Naive thymus-derived CD4-positive, alpha-beta T cell (primary cell): ENCODE measurements at regions not wholly inside any gene's neighbourhood (a gene's known extent, or its start where the extent isn't known, plus 50 kb on each side); places are given as distances from the start of the nearest gene placed in this dataset.

Source experiments
- ATAC-seq: fragments of 150-1000 bp; cut with Tn5 transposase; 2 replicates; pipeline ENCODE4 v1.10.0; 2021; ENCODE audit warnings: mild to moderate bottlenecking, moderate library complexity
- CTCF ChIA-PET: fragments of 350-600 bp; sonication (Branson Sonifier 250); formaldehyde crosslinking; loops from one replicate; lab custom pipeline; 2021; ENCODE audit warnings: antibody characterized with exemption; lab: Charles Lee
- POLR2A ChIA-PET: fragments of 350-600 bp; sonication (Branson Sonifier 250); formaldehyde crosslinking; loops from one replicate; lab custom pipeline; 2021; ENCODE audit warnings: antibody characterized with exemption, inconsistent platforms; lab: Charles Lee
- DNase-seq, 9 donors: peaks; one replicate each; pipeline versions ENCODE4 v3.0.0 to v3.0.0-alpha.2; 2020 to 2022; ENCODE audit warnings: mixed read lengths in 1 of 9
- H3K27ac ChIP-seq: one replicate; pipeline ENCODE4 v1.7.0; 2013; ENCODE audit warnings: mild to moderate bottlenecking, low read depth, low read length, moderate library complexity
- H3K27me3 ChIP-seq, 2 donors: one replicate each; pipeline ENCODE4 v1.7.0; 2013; ENCODE audit warnings: low read length in 2 of 2, mild to moderate bottlenecking in 2 of 2, moderate library complexity in 2 of 2; ENCODE audit not compliant: control insufficient read depth in 2 of 2, insufficient read depth in 2 of 2
- H3K36me3 ChIP-seq, 3 experiments: 1 replicate in 2 of 3; 2 replicates in 1 of 3; pipeline ENCODE4 v1.7.0; 2013; ENCODE audit warnings: low read length in 3 of 3, mild to moderate bottlenecking in 3 of 3, moderate library complexity in 1 of 3; ENCODE audit not compliant: insufficient read depth in 3 of 3, control insufficient read depth in 2 of 3
- H3K4me1 ChIP-seq, 2 donors: one replicate each; pipeline ENCODE4 v1.7.0; 2013; ENCODE audit warnings: low read length in 2 of 2, mild to moderate bottlenecking in 2 of 2, moderate library complexity in 1 of 2; ENCODE audit not compliant: control insufficient read depth in 2 of 2, insufficient read depth in 2 of 2
- H3K4me3 ChIP-seq: 2 replicates; pipeline ENCODE4 v1.7.0; 2013; ENCODE audit warnings: mild to moderate bottlenecking, low read length
- H3K9me3 ChIP-seq, 3 experiments: 1 replicate in 2 of 3; 2 replicates in 1 of 3; pipeline ENCODE4 v1.7.0; 2013; ENCODE audit warnings: low read length in 3 of 3; ENCODE audit not compliant: control insufficient read depth in 2 of 3
- H3K27ac Mint-ChIP-seq, 9 donors: one replicate each; pipeline ENCODE4 v1.8.0; 2020 to 2022; ENCODE audit warnings: mixed read lengths in 9 of 9, mild to moderate bottlenecking in 8 of 9, moderate library complexity in 5 of 9, inconsistent platforms in 2 of 9
- H3K27me3 Mint-ChIP-seq, 5 donors: one replicate each; pipeline ENCODE4 v1.8.0; 2021 to 2022; ENCODE audit warnings: mixed read lengths in 5 of 5, mild to moderate bottlenecking in 1 of 5
- H3K36me3 Mint-ChIP-seq, 5 donors: one replicate each; pipeline ENCODE4 v1.8.0; 2020 to 2022; ENCODE audit warnings: mixed read lengths in 5 of 5, mild to moderate bottlenecking in 3 of 5, inconsistent platforms in 1 of 5
- H3K4me1 Mint-ChIP-seq, 7 donors: one replicate each; pipeline ENCODE4 v1.8.0; 2020 to 2022; ENCODE audit warnings: mixed read lengths in 7 of 7, mild to moderate bottlenecking in 3 of 7, inconsistent platforms in 1 of 7
- H3K4me3 Mint-ChIP-seq, 10 donors: one replicate each; pipeline ENCODE4 v1.8.0; 2020 to 2022; ENCODE audit warnings: mild to moderate bottlenecking in 10 of 10, mixed read lengths in 10 of 10, moderate library complexity in 6 of 10, inconsistent platforms in 2 of 10
- H3K9me3 Mint-ChIP-seq, 11 donors: one replicate each; pipeline ENCODE4 v1.8.0; 2020 to 2022; ENCODE audit warnings: mixed read lengths in 11 of 11, mild to moderate bottlenecking in 4 of 11, inconsistent platforms in 1 of 11, moderate library complexity in 1 of 11
- intact Hi-C, 2 donors: fragments of 100-400 bp; cut with micrococcal nuclease; formaldehyde crosslinking; loops; one replicate each; pipeline ENCODE4 v1.15.1; 2023

- Histone ChIP-seq H3K36me3 (no peaks in the 10 kb centered on the region), H3K9me3 (no peaks in the 10 kb centered on the region), H3K27ac (no peak overlapping the region), H3K4me1 (peaks cover 0 to 5% of the 10 kb centered on the region in 2 donors), H3K4me3 (no peak overlapping the region), H3K27me3 (no peaks in the 10 kb centered on the region)
- Mint-ChIP-seq H3K36me3 (peaks cover 0 to 4% (median 0%) of the 10 kb centered on the region in 5 donors), H3K27me3 (peaks cover 0 to 11% (median 9%) of the 10 kb centered on the region in 5 donors), H3K4me3 (no peak overlapping the region), H3K27ac (no peak overlapping the region), H3K4me1 (peaks cover 0 to 8% (median 0%) of the 10 kb centered on the region in 7 donors), H3K9me3 (peaks cover 0 to 7% (median 0%) of the 10 kb centered on the region in 11 donors)
- POLR2A ChIA-PET = no interaction called here
- intact Hi-C loops = no loop called here
- CTCF ChIA-PET = no interaction called here
- DNase-seq = no peak
- no peak for ATAC-seq
These were observed 61.0 kb downstream of the RPL37A start for GRCh38 chr2:216559625-216560156.

- intact Hi-C loops = no loop called here
- Histone ChIP-seq H3K36me3 (no peaks in the 10 kb centered on the region), H3K4me1 (no peaks in the 10 kb centered on the region), H3K27me3 (no peaks in the 10 kb centered on the region), H3K9me3 (no peaks in the 10 kb centered on the region), H3K27ac (no peak overlapping the region), H3K4me3 (no peak overlapping the region)
- DNase-seq = no peak
- Mint-ChIP-seq H3K4me3 (no peak overlapping the region), H3K27ac (no peak overlapping the region), H3K27me3 (peaks cover 4 to 17% (median 12%) of the 10 kb centered on the region in 5 donors), H3K36me3 (peaks cover 0 to 4% (median 0%) of the 10 kb centered on the region in 5 donors), H3K9me3 (peaks cover 0 to 9% (median 0%) of the 10 kb centered on the region in 11 donors), H3K4me1 (peaks cover 0 to 3% (median 0%) of the 10 kb centered on the region in 7 donors)
- CTCF ChIA-PET = no interaction called here
- ATAC-seq = no peak
- POLR2A ChIA-PET = no interaction called here
These were observed 62.2 kb downstream of the RPL37A start for GRCh38 chr2:216560838-216561270.

GRCh38 chr2:216562696-216563435 lies 64.2 kb downstream of the RPL37A start:
- H3K27me3 Mint-ChIP-seq = peaks cover 4 to 20% (median 18%) of the 10 kb centered on the region in 5 donors
- no peak overlapping the region for H3K4me3 Mint-ChIP-seq
- DNase-seq (no peak), ATAC-seq (no peak)
- Histone ChIP-seq H3K27ac (no peak overlapping the region), H3K27me3 (no peaks in the 10 kb centered on the region), H3K4me1 (no peaks in the 10 kb centered on the region), H3K4me3 (no peak overlapping the region), H3K36me3 (no peaks in the 10 kb centered on the region), H3K9me3 (no peaks in the 10 kb centered on the region)
- no peak overlapping the region for H3K27ac Mint-ChIP-seq
- intact Hi-C loops = no loop called here
- peaks cover 0 to 4% (median 0%) of the 10 kb centered on the region in 5 donors for H3K36me3 Mint-ChIP-seq
- peaks cover 0 to 2% (median 0%) of the 10 kb centered on the region in 7 donors for H3K4me1 Mint-ChIP-seq
- CTCF ChIA-PET = no interaction called here
- peaks cover 0 to 9% (median 0%) of the 10 kb centered on the region in 11 donors for H3K9me3 Mint-ChIP-seq
- POLR2A ChIA-PET = no interaction called here

GRCh38 chr2:216563646-216564045 lies 65.0 kb downstream of the RPL37A start:
- Histone ChIP-seq H3K9me3 (no peaks in the 10 kb centered on the region), H3K4me1 (no peaks in the 10 kb centered on the region), H3K36me3 (no peaks in the 10 kb centered on the region), H3K27me3 (no peaks in the 10 kb centered on the region), H3K4me3 (no peak overlapping the region), H3K27ac (no peak overlapping the region)
- CTCF ChIA-PET = no interaction called here
- no peak overlapping the region for H3K27ac Mint-ChIP-seq
- no peak for ATAC-seq
- no peak for DNase-seq
- intact Hi-C loops = no loop called here
- H3K4me1 Mint-ChIP-seq = peaks cover 0 to 2% (median 0%) of the 10 kb centered on the region in 7 donors
- peaks cover 0 to 4% (median 0%) of the 10 kb centered on the region in 5 donors for H3K36me3 Mint-ChIP-seq
- POLR2A ChIA-PET = no interaction called here
- peaks cover 0 to 9% (median 0%) of the 10 kb centered on the region in 11 donors for H3K9me3 Mint-ChIP-seq
- no peak overlapping the region for H3K4me3 Mint-ChIP-seq
- peaks cover 4 to 20% (median 18%) of the 10 kb centered on the region in 5 donors for H3K27me3 Mint-ChIP-seq

GRCh38 chr2:216564611-216565010 lies 66.0 kb downstream of the RPL37A start:
- Histone ChIP-seq H3K27me3 (no peaks in the 10 kb centered on the region), H3K27ac (no peak overlapping the region), H3K4me3 (no peak overlapping the region), H3K4me1 (no peaks in the 10 kb centered on the region), H3K9me3 (no peaks in the 10 kb centered on the region), H3K36me3 (no peaks in the 10 kb centered on the region)
- ChIA-PET POLR2A (no interaction called here), CTCF (no interaction called here)
- Mint-ChIP-seq H3K36me3 (peaks cover 0 to 4% (median 0%) of the 10 kb centered on the region in 5 donors), H3K27me3 (peaks cover 9 to 27% (median 24%) of the 10 kb centered on the region in 5 donors), H3K9me3 (peaks cover 0 to 9% (median 0%) of the 10 kb centered on the region in 11 donors), H3K4me3 (no peak overlapping the region), H3K27ac (no peak overlapping the region), H3K4me1 (peaks cover 0 to 2% (median 0%) of the 10 kb centered on the region in 7 donors)
- DNase-seq = no peak
- ATAC-seq = no peak
- intact Hi-C loops = no loop called here

GRCh38 chr2:216565956-216566355 lies 67.3 kb upstream of the IGFBP2 start:
- Mint-ChIP-seq H3K9me3 (peaks cover 0 to 13% (median 0%) of the 10 kb centered on the region in 11 donors), H3K4me1 (peaks cover 0 to 2% (median 0%) of the 10 kb centered on the region in 7 donors), H3K36me3 (peaks cover 0 to 4% (median 0%) of the 10 kb centered on the region in 5 donors), H3K4me3 (no peak overlapping the region), H3K27me3 (peaks cover 9 to 22% (median 18%) of the 10 kb centered on the region in 5 donors), H3K27ac (no peak overlapping the region)
- ATAC-seq (no peak), DNase-seq (no peak)
- H3K27me3 ChIP-seq = no peaks in the 10 kb centered on the region
- H3K4me1 ChIP-seq = no peaks in the 10 kb centered on the region
- no peaks in the 10 kb centered on the region for H3K36me3 ChIP-seq
- no peak overlapping the region for H3K4me3 ChIP-seq
- ChIA-PET CTCF (no interaction called here), POLR2A (no interaction called here)
- intact Hi-C loops = no loop called here
- no peak overlapping the region for H3K27ac ChIP-seq
- no peaks in the 10 kb centered on the region for H3K9me3 ChIP-seq
